ENCODE measurements at regions not wholly inside any gene's neighbourhood (a gene's known extent, or its start where the extent isn't known, plus 50 kb on each side); places are given as distances from the start of the nearest gene placed in this dataset.

DNA sequence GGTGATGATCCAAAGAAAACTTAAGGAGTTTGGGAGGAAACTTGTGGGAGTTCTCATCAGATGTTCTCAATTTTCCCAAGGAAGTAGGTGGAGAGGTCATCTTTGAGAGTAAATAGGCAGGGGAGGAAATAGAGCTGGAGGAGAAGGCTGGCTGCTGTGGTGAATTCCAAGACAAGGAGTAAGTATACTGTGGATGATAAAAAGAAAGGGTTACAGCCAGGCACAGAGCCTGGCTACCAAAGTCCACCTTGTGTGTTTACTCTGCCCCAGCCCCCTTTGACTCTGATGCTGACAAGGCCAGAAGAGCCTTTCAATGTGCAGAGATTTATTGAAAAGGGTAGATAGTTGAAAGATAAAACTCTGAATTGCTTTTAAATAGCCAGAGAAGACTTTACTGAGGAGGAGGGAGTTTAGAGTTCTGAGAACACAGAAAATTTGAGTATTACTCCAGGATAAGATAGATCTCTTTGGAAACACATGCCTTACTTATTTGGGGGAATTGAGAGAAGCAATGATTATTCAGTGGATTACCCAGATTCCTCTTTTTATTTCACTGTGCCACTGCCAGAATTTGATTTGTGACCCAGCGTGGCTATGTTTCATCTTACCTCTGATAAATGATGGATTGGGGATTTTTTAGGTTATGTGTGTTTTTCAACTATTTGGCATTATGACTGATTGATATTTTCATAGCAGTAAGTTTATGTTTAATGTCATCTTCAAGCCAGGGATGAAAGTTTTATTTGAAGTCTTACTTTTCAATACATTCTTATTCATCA lies 182.6 kb upstream of the JAG1 start (continued):
- no peak for TF ChIP-seq ZBTB40 (IDR thresholded peaks at IDR 0.05)
- TF ChIP-seq ZBTB40 (CRISPR knock-in tag; IDR thresholded peaks at IDR 0.05), result no peak
- TF ChIP-seq SOX5 (CRISPR knock-in tag; IDR thresholded peaks at IDR 0.05; ENCODE audit: borderline replicate concordance), result no peak
- TF ChIP-seq BATF2 (CRISPR knock-in tag; IDR thresholded peaks at IDR 0.05), result no peak
- no peak for TF ChIP-seq MBNL3 (CRISPR knock-in tag; conservative IDR thresholded peaks at IDR 0.05)
- TF ChIP-seq, protein P1, sequence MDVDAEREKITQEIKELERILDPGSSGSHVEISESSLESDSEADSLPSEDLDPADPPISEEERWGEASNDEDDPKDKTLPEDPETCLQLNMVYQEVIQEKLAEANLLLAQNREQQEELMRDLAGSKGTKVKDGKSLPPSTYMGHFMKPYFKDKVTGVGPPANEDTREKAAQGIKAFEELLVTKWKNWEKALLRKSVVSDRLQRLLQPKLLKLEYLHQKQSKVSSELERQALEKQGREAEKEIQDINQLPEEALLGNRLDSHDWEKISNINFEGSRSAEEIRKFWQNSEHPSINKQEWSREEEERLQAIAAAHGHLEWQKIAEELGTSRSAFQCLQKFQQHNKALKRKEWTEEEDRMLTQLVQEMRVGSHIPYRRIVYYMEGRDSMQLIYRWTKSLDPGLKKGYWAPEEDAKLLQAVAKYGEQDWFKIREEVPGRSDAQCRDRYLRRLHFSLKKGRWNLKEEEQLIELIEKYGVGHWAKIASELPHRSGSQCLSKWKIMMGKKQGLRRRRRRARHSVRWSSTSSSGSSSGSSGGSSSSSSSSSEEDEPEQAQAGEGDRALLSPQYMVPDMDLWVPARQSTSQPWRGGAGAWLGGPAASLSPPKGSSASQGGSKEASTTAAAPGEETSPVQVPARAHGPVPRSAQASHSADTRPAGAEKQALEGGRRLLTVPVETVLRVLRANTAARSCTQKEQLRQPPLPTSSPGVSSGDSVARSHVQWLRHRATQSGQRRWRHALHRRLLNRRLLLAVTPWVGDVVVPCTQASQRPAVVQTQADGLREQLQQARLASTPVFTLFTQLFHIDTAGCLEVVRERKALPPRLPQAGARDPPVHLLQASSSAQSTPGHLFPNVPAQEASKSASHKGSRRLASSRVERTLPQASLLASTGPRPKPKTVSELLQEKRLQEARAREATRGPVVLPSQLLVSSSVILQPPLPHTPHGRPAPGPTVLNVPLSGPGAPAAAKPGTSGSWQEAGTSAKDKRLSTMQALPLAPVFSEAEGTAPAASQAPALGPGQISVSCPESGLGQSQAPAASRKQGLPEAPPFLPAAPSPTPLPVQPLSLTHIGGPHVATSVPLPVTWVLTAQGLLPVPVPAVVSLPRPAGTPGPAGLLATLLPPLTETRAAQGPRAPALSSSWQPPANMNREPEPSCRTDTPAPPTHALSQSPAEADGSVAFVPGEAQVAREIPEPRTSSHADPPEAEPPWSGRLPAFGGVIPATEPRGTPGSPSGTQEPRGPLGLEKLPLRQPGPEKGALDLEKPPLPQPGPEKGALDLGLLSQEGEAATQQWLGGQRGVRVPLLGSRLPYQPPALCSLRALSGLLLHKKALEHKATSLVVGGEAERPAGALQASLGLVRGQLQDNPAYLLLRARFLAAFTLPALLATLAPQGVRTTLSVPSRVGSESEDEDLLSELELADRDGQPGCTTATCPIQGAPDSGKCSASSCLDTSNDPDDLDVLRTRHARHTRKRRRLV (CRISPR knock-in tag; IDR thresholded peaks at IDR 0.05), result no peak
- no peak for TF ChIP-seq MTA3 (CRISPR knock-in tag; IDR thresholded peaks at IDR 0.05)
- TF ChIP-seq, protein P2, sequence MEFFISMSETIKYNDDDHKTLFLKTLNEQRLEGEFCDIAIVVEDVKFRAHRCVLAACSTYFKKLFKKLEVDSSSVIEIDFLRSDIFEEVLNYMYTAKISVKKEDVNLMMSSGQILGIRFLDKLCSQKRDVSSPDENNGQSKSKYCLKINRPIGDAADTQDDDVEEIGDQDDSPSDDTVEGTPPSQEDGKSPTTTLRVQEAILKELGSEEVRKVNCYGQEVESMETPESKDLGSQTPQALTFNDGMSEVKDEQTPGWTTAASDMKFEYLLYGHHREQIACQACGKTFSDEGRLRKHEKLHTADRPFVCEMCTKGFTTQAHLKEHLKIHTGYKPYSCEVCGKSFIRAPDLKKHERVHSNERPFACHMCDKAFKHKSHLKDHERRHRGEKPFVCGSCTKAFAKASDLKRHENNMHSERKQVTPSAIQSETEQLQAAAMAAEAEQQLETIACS (CRISPR knock-in tag; IDR thresholded peaks at IDR 0.05), result no peak
- TF ChIP-seq, protein P3, sequence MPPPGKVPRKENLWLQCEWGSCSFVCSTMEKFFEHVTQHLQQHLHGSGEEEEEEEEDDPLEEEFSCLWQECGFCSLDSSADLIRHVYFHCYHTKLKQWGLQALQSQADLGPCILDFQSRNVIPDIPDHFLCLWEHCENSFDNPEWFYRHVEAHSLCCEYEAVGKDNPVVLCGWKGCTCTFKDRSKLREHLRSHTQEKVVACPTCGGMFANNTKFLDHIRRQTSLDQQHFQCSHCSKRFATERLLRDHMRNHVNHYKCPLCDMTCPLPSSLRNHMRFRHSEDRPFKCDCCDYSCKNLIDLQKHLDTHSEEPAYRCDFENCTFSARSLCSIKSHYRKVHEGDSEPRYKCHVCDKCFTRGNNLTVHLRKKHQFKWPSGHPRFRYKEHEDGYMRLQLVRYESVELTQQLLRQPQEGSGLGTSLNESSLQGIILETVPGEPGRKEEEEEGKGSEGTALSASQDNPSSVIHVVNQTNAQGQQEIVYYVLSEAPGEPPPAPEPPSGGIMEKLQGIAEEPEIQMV (CRISPR knock-in tag; IDR thresholded peaks at IDR 0.05; ENCODE audit: low read depth), result no peak
- no peak for TF ChIP-seq ZSCAN25 (CRISPR knock-in tag; IDR thresholded peaks at IDR 0.05)
- 0 out of 2 replicates have a peak, but pooled peaks have one; percentile 48 for TF ChIP-seq ZBTB7B (CRISPR knock-in tag; IDR thresholded peaks at IDR 0.05)
